Naive thymus-derived CD4-positive, alpha-beta T cell (primary cell): ENCODE measurements at regions not wholly inside any gene's neighbourhood (a gene's known extent, or its start where the extent isn't known, plus 50 kb on each side); places are given as distances from the start of the nearest gene placed in this dataset.

ENCODE experiments used
- ATAC-seq: fragments of 150-1000 bp; cut with Tn5 transposase; 2 replicates; pipeline ENCODE4 v1.10.0; 2021; ENCODE audit warnings: mild to moderate bottlenecking, moderate library complexity
- CTCF ChIA-PET: fragments of 350-600 bp; sonication (Branson Sonifier 250); formaldehyde crosslinking; loops from one replicate; lab custom pipeline; 2021; ENCODE audit warnings: antibody characterized with exemption; lab: Charles Lee
- POLR2A ChIA-PET: fragments of 350-600 bp; sonication (Branson Sonifier 250); formaldehyde crosslinking; loops from one replicate; lab custom pipeline; 2021; ENCODE audit warnings: antibody characterized with exemption, inconsistent platforms; lab: Charles Lee
- DNase-seq, 9 donors: peaks; one replicate each; pipeline versions ENCODE4 v3.0.0 to v3.0.0-alpha.2; 2020 to 2022; ENCODE audit warnings: mixed read lengths in 1 of 9
- H3K27ac ChIP-seq: one replicate; pipeline ENCODE4 v1.7.0; 2013; ENCODE audit warnings: mild to moderate bottlenecking, low read depth, low read length, moderate library complexity
- H3K27me3 ChIP-seq, 2 donors: one replicate each; pipeline ENCODE4 v1.7.0; 2013; ENCODE audit warnings: low read length in 2 of 2, mild to moderate bottlenecking in 2 of 2, moderate library complexity in 2 of 2; ENCODE audit not compliant: control insufficient read depth in 2 of 2, insufficient read depth in 2 of 2
- H3K36me3 ChIP-seq, 3 experiments: 1 replicate in 2 of 3; 2 replicates in 1 of 3; pipeline ENCODE4 v1.7.0; 2013; ENCODE audit warnings: low read length in 3 of 3, mild to moderate bottlenecking in 3 of 3, moderate library complexity in 1 of 3; ENCODE audit not compliant: insufficient read depth in 3 of 3, control insufficient read depth in 2 of 3
- H3K4me1 ChIP-seq, 2 donors: one replicate each; pipeline ENCODE4 v1.7.0; 2013; ENCODE audit warnings: low read length in 2 of 2, mild to moderate bottlenecking in 2 of 2, moderate library complexity in 1 of 2; ENCODE audit not compliant: control insufficient read depth in 2 of 2, insufficient read depth in 2 of 2
- H3K4me3 ChIP-seq: 2 replicates; pipeline ENCODE4 v1.7.0; 2013; ENCODE audit warnings: mild to moderate bottlenecking, low read length
- H3K9me3 ChIP-seq, 3 experiments: 1 replicate in 2 of 3; 2 replicates in 1 of 3; pipeline ENCODE4 v1.7.0; 2013; ENCODE audit warnings: low read length in 3 of 3; ENCODE audit not compliant: control insufficient read depth in 2 of 3
- H3K27ac Mint-ChIP-seq, 9 donors: one replicate each; pipeline ENCODE4 v1.8.0; 2020 to 2022; ENCODE audit warnings: mixed read lengths in 9 of 9, mild to moderate bottlenecking in 8 of 9, moderate library complexity in 5 of 9, inconsistent platforms in 2 of 9
- H3K27me3 Mint-ChIP-seq, 5 donors: one replicate each; pipeline ENCODE4 v1.8.0; 2021 to 2022; ENCODE audit warnings: mixed read lengths in 5 of 5, mild to moderate bottlenecking in 1 of 5
- H3K36me3 Mint-ChIP-seq, 5 donors: one replicate each; pipeline ENCODE4 v1.8.0; 2020 to 2022; ENCODE audit warnings: mixed read lengths in 5 of 5, mild to moderate bottlenecking in 3 of 5, inconsistent platforms in 1 of 5
- H3K4me1 Mint-ChIP-seq, 7 donors: one replicate each; pipeline ENCODE4 v1.8.0; 2020 to 2022; ENCODE audit warnings: mixed read lengths in 7 of 7, mild to moderate bottlenecking in 3 of 7, inconsistent platforms in 1 of 7
- H3K4me3 Mint-ChIP-seq, 10 donors: one replicate each; pipeline ENCODE4 v1.8.0; 2020 to 2022; ENCODE audit warnings: mild to moderate bottlenecking in 10 of 10, mixed read lengths in 10 of 10, moderate library complexity in 6 of 10, inconsistent platforms in 2 of 10
- H3K9me3 Mint-ChIP-seq, 11 donors: one replicate each; pipeline ENCODE4 v1.8.0; 2020 to 2022; ENCODE audit warnings: mixed read lengths in 11 of 11, mild to moderate bottlenecking in 4 of 11, inconsistent platforms in 1 of 11, moderate library complexity in 1 of 11
- intact Hi-C, 2 donors: fragments of 100-400 bp; cut with micrococcal nuclease; formaldehyde crosslinking; loops; one replicate each; pipeline ENCODE4 v1.15.1; 2023

DNA sequence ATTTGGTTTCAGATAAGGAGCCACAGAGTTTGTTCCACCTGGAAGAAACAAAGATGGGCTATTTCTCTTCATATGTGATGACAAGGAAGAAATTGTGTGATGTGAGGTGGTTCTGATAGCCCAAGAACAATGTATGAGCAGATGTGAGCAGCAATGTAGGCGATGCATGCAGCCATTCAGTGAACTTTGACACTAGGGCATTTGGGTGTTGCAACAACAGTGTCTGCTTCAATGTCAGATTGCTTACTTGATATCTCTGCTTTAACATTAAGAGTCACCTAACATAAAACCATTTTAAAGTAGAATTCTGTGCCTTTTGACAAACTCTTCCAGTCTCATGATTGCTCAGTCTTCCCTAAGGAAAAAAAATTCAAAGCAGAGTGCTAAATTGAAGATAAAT, 865.4 kb downstream of the SLITRK6 start:
- ATAC-seq (no peak), DNase-seq (no peak)
- Histone ChIP-seq H3K4me3 (no peak overlapping the region), H3K27me3 (no peaks in the 10 kb centered on the region), H3K27ac (no peak overlapping the region), H3K4me1 (no peaks in the 10 kb centered on the region), H3K36me3 (no peaks in the 10 kb centered on the region), H3K9me3 (no peaks in the 10 kb centered on the region)
- H3K9me3 Mint-ChIP-seq: peaks cover 0 to 4% (median 0%) of the 10 kb centered on the region in 11 donors
- H3K27ac Mint-ChIP-seq: no peak overlapping the region
- CTCF ChIA-PET: no interaction called here
- peaks cover 0 to 11% (median 0%) of the 10 kb centered on the region in 7 donors for H3K4me1 Mint-ChIP-seq
- no peaks in the 10 kb centered on the region for H3K27me3 Mint-ChIP-seq
- intact Hi-C loops: no loop called here
- POLR2A ChIA-PET: no interaction called here
- no peak overlapping the region for H3K4me3 Mint-ChIP-seq
- no peaks in the 10 kb centered on the region for H3K36me3 Mint-ChIP-seq

- Mint-ChIP-seq H3K4me1 (peaks cover 0 to 11% (median 0%) of the 10 kb centered on the region in 7 donors), H3K27ac (no peak overlapping the region), H3K36me3 (no peaks in the 10 kb centered on the region), H3K4me3 (no peak overlapping the region), H3K9me3 (peaks cover 0 to 4% (median 0%) of the 10 kb centered on the region in 11 donors), H3K27me3 (no peaks in the 10 kb centered on the region)
- Histone ChIP-seq H3K4me3 (no peak overlapping the region), H3K4me1 (no peaks in the 10 kb centered on the region), H3K36me3 (no peaks in the 10 kb centered on the region), H3K27me3 (no peaks in the 10 kb centered on the region), H3K27ac (no peak overlapping the region), H3K9me3 (no peaks in the 10 kb centered on the region)
- ChIA-PET CTCF (no interaction called here), POLR2A (no interaction called here)
- ATAC-seq: no peak
- intact Hi-C loops: no loop called here
- DNase-seq: no peak
Measured at GRCh38 chr13:84931264-84931663, 868.0 kb downstream of the SLITRK6 start.

GRCh38 chr13:84927442-84928169, 871.6 kb downstream of the SLITRK6 start:
- H3K27me3 Mint-ChIP-seq: no peaks in the 10 kb centered on the region
- POLR2A ChIA-PET: no interaction called here

DNA sequence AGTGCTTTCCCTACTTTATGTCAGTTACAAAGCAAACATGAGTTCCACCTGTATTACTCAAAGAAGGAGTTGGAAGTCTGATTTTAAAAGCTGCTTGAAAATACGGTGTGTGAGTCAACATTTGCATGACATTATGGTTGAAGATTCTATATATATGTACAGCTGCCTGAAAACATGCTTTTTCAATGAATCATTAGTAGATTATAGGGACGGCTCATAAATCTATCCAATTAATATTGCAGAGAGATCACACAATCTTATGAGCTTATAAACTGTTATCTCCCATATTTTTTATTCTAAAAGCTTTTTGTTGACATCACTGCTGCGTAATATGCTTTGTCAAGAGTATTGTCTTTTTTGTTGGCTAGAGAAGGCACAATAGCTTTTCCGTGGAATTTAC, 873.8 kb downstream of the SLITRK6 start:
- DNase-seq (no peak), ATAC-seq (no peak)
- Mint-ChIP-seq H3K9me3 (no peaks in the 10 kb centered on the region), H3K4me1 (no peaks in the 10 kb centered on the region), H3K36me3 (no peaks in the 10 kb centered on the region), H3K27me3 (no peaks in the 10 kb centered on the region), H3K4me3 (no peak overlapping the region), H3K27ac (no peak overlapping the region)
- ChIA-PET CTCF (no interaction called here), POLR2A (no interaction called here)
- intact Hi-C loops: no loop called here
- Histone ChIP-seq H3K27me3 (no peaks in the 10 kb centered on the region), H3K4me3 (no peak overlapping the region), H3K9me3 (no peaks in the 10 kb centered on the region), H3K27ac (no peak overlapping the region), H3K36me3 (no peaks in the 10 kb centered on the region), H3K4me1 (no peaks in the 10 kb centered on the region)

More at GRCh38 chr13:84927442-84928169, 871.6 kb downstream of the SLITRK6 start:
- CTCF ChIA-PET: no interaction called here
- Histone ChIP-seq H3K27me3 (no peaks in the 10 kb centered on the region), H3K4me1 (no peaks in the 10 kb centered on the region), H3K9me3 (no peaks in the 10 kb centered on the region), H3K36me3 (no peaks in the 10 kb centered on the region), H3K27ac (no peak overlapping the region), H3K4me3 (no peak overlapping the region)
- DNase-seq (no peak), ATAC-seq (no peak)
- Mint-ChIP-seq H3K4me1 (no peaks in the 10 kb centered on the region), H3K27ac (no peak overlapping the region), H3K4me3 (no peak overlapping the region), H3K36me3 (no peaks in the 10 kb centered on the region), H3K9me3 (no peaks in the 10 kb centered on the region)
- intact Hi-C loops: no loop called here

DNA sequence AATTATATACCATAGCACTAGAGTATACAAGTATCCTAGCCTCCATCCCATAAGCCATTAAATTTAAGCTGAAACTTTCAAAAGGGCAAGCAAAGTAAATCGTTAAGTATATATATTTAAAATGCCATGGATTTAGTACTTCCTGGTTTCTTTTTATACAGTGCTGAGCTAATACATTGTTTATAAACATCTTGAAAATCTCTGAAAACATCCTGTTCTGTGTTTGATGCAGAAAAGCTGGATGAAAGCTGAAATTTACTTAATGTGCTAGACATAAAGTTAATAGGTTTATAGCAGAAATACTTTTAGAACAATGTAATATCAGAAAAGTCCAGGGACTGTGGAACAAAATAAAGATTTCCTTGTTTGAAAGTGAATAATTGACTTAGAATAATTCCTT, 875.4 kb downstream of the SLITRK6 start:
- ATAC-seq (no peak), DNase-seq (no peak)
- Histone ChIP-seq H3K27me3 (no peaks in the 10 kb centered on the region), H3K4me3 (no peak overlapping the region), H3K36me3 (no peaks in the 10 kb centered on the region), H3K27ac (no peak overlapping the region), H3K4me1 (no peaks in the 10 kb centered on the region), H3K9me3 (no peaks in the 10 kb centered on the region)
- Mint-ChIP-seq H3K9me3 (no peaks in the 10 kb centered on the region), H3K27ac (no peak overlapping the region), H3K4me1 (no peaks in the 10 kb centered on the region), H3K27me3 (no peaks in the 10 kb centered on the region), H3K4me3 (no peak overlapping the region), H3K36me3 (no peaks in the 10 kb centered on the region)
- intact Hi-C loops: no loop called here
- CTCF ChIA-PET: no interaction called here
- POLR2A ChIA-PET: no interaction called here

GRCh38 chr13:84917252-84917878, 881.9 kb downstream of the SLITRK6 start:
- no peaks in the 10 kb centered on the region for H3K4me1 Mint-ChIP-seq
- no peaks in the 10 kb centered on the region for H3K27me3 ChIP-seq
- no peaks in the 10 kb centered on the region for H3K36me3 ChIP-seq
- H3K4me3 ChIP-seq: no peak overlapping the region
- H3K27ac ChIP-seq: no peak overlapping the region
- no peaks in the 10 kb centered on the region for H3K27me3 Mint-ChIP-seq
- CTCF ChIA-PET: no interaction called here
- H3K4me3 Mint-ChIP-seq: no peak overlapping the region
- H3K36me3 Mint-ChIP-seq: no peaks in the 10 kb centered on the region
- ATAC-seq (no peak), DNase-seq (no peak)
- H3K9me3 Mint-ChIP-seq: peaks cover 0 to 4% (median 0%) of the 10 kb centered on the region in 11 donors
- POLR2A ChIA-PET: no interaction called here
- H3K4me1 ChIP-seq: no peaks in the 10 kb centered on the region
- H3K9me3 ChIP-seq: no peaks in the 10 kb centered on the region
- intact Hi-C loops: loop anchor here (1.0 to 5.0 kb wide), 3 partner anchors 889 to 910 kb away; no protein-coding TSS in a partner anchor
- no peak overlapping the region for H3K27ac Mint-ChIP-seq

DNA sequence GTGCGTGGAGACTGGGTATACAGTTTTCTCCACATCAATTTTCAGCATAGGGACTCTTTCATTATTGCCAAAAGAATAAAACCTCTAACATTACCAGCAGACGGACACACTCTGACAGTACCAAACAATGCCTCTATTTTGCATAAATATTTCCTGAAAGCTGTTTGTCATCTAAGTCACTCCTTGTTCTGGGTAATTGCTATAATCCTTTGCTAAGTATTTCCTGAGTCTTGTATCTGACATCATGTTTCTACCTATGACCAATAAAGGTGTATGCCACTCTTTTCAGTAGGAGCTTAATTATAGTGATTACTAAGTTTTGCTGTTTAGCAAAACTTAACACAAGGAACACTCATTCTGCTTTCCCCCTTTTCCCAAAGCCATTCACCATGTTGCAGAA, 886.5 kb downstream of the SLITRK6 start:
- no peak overlapping the region for H3K27ac Mint-ChIP-seq
- Histone ChIP-seq H3K4me3 (no peak overlapping the region), H3K9me3 (no peaks in the 10 kb centered on the region), H3K4me1 (no peaks in the 10 kb centered on the region), H3K36me3 (no peaks in the 10 kb centered on the region), H3K27ac (no peak overlapping the region), H3K27me3 (no peaks in the 10 kb centered on the region)
- POLR2A ChIA-PET: no interaction called here
- no peak overlapping the region for H3K4me3 Mint-ChIP-seq
- peaks cover 0 to 11% (median 2%) of the 10 kb centered on the region in 11 donors for H3K9me3 Mint-ChIP-seq
- H3K36me3 Mint-ChIP-seq: no peaks in the 10 kb centered on the region
- intact Hi-C loops: no loop called here
- H3K4me1 Mint-ChIP-seq: no peaks in the 10 kb centered on the region
- CTCF ChIA-PET: no interaction called here
- DNase-seq (no peak), ATAC-seq (no peak)
- H3K27me3 Mint-ChIP-seq: peaks cover 0 to 3% (median 0%) of the 10 kb centered on the region in 5 donors
